ENCODE measurements at regions not wholly inside any gene's neighbourhood (a gene's known extent, or its start where the extent isn't known, plus 50 kb on each side); places are given as distances from the start of the nearest gene placed in this dataset.
A peak's percentile ranks its signal among the peaks of the same experiment; 100 is the strongest.

DNA sequence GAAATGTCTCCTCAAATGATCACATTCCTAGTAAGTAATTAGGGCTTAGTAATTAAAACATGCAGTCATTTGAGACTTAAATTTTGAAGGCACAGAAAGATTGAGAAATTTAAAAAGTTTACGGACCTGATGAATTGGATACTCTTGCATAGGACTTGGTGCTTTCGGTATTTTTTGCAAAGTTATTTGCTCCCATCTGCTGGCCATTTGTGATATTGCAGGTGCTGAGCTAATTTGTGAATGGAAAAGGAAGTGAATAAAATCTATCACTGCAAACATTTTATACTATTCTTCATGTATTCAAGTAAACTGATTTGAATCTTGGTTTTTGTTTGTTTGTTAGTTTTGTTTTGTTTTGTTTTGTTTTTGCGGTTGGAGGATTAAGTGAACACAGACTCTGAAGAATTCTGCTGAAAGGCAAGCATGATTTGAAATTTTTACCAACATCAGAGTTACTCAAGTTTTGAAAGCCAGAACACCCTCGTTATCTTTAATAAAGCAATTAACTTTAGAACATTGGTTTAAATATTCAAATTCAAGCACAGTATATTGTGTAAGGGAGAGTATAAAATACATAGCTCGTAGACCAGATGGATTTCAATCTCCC, 689.5 kb upstream of the RBFOX1 start:
- H3K27me3 Mint-ChIP-seq = no peaks in the 10 kb centered on the region
- H3K27ac Mint-ChIP-seq = no peak overlapping the region
- DNase-seq (peak in 1 of 3 experiments; percentile 11), ATAC-seq (replicated peaks) (no peak)
- no peaks in the 10 kb centered on the region for H3K36me3 Mint-ChIP-seq (ENCODE audit: insufficient read depth)
- H3K4me3 Mint-ChIP-seq = no peak overlapping the region
- H3K4me1 Mint-ChIP-seq (ENCODE audit: low read depth in 2 of 2) = peaks cover 0 to 6% of the 10 kb centered on the region in 2 donors
- no peaks in the 10 kb centered on the region for H3K9me3 Mint-ChIP-seq

DNA sequence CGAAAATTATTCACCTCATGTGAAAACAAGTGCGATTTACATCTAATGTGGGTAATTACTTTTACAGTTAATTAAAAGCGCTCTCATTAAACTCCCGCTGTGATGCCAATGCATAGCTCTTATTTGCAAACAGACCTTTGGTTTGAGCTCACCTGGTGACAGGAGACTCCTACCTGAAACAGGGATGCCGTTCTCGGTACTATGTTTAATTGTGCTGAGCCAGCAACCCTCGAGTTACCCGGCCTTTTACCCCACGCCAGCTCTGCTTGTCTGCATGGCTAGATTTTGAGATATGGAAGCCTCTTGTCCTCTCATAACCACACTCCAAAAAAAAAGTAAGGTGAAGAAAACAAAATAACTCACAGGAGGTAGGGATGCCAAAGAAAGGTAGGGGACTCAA, 690.4 kb upstream of the RBFOX1 start:
- no peaks in the 10 kb centered on the region for H3K36me3 Mint-ChIP-seq (ENCODE audit: insufficient read depth)
- no peaks in the 10 kb centered on the region for H3K9me3 Mint-ChIP-seq
- peak overlapping the region in 1 of 2 donors; percentile 38 for H3K27ac Mint-ChIP-seq
- DNase-seq (no peak), ATAC-seq (replicated peaks) (no peak)
- H3K4me3 Mint-ChIP-seq = no peak overlapping the region
- H3K4me1 Mint-ChIP-seq (ENCODE audit: low read depth in 2 of 2) = peaks cover 0 to 6% of the 10 kb centered on the region in 2 donors
- H3K27me3 Mint-ChIP-seq = no peaks in the 10 kb centered on the region

DNA sequence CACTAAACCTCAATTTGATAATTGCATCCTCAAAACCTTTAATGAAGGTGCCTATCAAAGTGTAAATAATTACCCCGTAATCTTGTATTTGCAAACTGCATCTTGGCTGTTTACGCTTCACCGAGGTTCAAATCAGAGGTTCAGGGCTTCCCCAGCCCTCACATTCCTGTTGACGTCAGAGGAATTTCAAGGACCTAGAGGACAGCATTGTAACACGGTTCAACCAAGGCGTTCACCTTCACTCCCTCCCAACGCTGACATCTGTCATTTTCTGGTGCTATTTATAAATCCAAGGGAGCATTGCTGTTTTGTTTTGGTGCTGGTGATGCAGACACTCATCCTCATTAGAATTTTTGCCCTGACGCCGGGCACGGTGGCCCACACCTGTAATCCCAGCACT, 691.6 kb upstream of the RBFOX1 start:
- DNase-seq (no peak), ATAC-seq (replicated peaks) (no peak)
- Mint-ChIP-seq H3K27ac (no peak overlapping the region), H3K27me3 (no peaks in the 10 kb centered on the region), H3K9me3 (no peaks in the 10 kb centered on the region), H3K4me1 (ENCODE audit: low read depth in 2 of 2) (peaks cover 0 to 6% of the 10 kb centered on the region in 2 donors), H3K4me3 (no peak overlapping the region), H3K36me3 (ENCODE audit: insufficient read depth) (no peaks in the 10 kb centered on the region)

DNA sequence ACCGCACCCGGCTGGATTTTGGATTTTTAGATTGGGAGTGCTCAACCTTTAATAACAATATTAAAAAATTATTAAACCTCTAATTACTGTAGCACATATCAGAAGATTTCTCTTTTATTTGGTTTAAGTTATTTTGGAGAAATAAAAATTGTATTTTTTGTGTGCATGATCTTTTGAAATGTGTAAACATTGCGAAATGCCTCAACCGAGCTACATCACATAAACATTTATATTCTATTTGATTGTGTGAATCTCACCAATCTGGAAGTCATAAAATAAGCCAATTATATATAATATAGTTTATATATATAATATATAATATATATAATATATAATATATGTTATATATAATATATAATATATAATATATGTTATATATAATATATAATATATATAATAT, 696.2 kb upstream of the RBFOX1 start:
- no peaks in the 10 kb centered on the region for H3K27me3 Mint-ChIP-seq
- no peak for DNase-seq
- H3K4me3 Mint-ChIP-seq = no peak overlapping the region
- no peak for ATAC-seq (replicated peaks)
- H3K9me3 Mint-ChIP-seq = peaks cover 3 to 4% of the 10 kb centered on the region in 2 donors
- no peak overlapping the region for H3K27ac Mint-ChIP-seq
- no peaks in the 10 kb centered on the region for H3K36me3 Mint-ChIP-seq (ENCODE audit: insufficient read depth)
- no peaks in the 10 kb centered on the region for H3K4me1 Mint-ChIP-seq (ENCODE audit: low read depth in 2 of 2)

DNA sequence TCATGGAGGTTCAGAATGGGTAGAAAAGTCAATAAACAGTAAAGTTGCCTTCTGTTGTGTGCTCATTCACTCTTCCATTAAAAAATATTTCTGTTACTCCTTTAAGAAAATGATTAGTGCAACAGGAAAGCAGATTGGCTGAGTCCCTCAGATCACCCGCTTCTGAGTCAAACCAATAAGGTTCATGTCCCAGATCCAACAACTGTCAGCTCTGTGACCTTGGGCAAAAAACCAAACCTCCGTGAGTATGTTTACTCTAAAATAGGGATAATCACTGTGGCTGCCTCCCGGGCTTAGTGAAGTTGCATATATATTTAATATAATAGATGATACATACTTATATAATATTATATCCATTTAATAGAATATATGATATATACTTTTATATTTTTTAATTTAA, 698.5 kb upstream of the RBFOX1 start:
- DNase-seq (no peak), ATAC-seq (replicated peaks) (no peak)
- H3K27ac Mint-ChIP-seq = no peak overlapping the region

DNA sequence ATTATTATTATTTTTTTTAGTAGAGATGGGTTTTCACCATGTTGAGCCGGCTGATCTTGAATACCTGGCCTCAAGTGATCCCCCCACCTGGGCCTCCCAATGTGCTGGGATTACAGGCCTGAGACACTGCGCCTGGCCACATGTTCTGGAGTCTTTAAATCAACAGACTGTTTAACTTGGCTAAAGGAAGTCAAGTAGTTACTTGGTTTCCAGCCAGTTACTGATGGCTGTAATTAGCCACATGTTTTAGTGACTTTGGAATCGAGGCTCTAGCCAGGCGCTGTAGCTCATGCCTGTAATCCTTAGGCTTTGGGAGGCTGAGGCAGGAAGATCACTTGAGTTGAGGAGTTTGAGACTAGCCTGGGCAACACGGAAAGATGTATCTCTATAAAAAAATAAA, 699.2 kb upstream of the RBFOX1 start:
- DNase-seq = no peak
- Mint-ChIP-seq H3K36me3 (ENCODE audit: insufficient read depth) (no peaks in the 10 kb centered on the region), H3K27ac (no peak overlapping the region), H3K27me3 (no peaks in the 10 kb centered on the region), H3K9me3 (peaks cover 6 to 13% of the 10 kb centered on the region in 2 donors), H3K4me3 (no peak overlapping the region), H3K4me1 (ENCODE audit: low read depth in 2 of 2) (no peaks in the 10 kb centered on the region)
- ATAC-seq (replicated peaks) = no peak

More for the DNA sequence above, 698.5 kb upstream of the RBFOX1 start:
- no peak overlapping the region for H3K4me3 Mint-ChIP-seq
- peaks cover 6 to 13% of the 10 kb centered on the region in 2 donors for H3K9me3 Mint-ChIP-seq
- H3K27me3 Mint-ChIP-seq = no peaks in the 10 kb centered on the region
- H3K4me1 Mint-ChIP-seq (ENCODE audit: low read depth in 2 of 2) = no peaks in the 10 kb centered on the region
- no peaks in the 10 kb centered on the region for H3K36me3 Mint-ChIP-seq (ENCODE audit: insufficient read depth)

DNA sequence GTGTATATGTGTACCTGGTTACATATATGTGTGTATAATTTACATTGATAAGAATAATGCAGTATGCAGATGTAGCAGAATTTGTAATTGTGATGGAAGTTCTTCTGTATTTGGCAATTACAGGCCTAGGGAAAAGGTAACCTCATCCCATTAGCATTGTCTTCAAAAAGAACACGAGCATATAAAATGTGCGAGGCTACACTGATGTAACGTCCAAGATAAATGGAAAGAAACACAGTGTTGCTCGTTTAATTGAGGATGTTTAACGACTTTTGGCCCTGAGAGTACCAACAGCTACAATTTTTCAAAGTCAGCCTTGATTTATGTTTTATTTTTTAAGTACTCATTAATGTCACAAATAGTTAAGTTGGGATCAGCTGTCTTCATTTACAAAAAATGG, 703.5 kb upstream of the RBFOX1 start:
- no peak for ATAC-seq (replicated peaks)
- Mint-ChIP-seq H3K9me3 (peaks cover 6 to 13% of the 10 kb centered on the region in 2 donors), H3K4me1 (ENCODE audit: low read depth in 2 of 2) (no peaks in the 10 kb centered on the region)

DNA sequence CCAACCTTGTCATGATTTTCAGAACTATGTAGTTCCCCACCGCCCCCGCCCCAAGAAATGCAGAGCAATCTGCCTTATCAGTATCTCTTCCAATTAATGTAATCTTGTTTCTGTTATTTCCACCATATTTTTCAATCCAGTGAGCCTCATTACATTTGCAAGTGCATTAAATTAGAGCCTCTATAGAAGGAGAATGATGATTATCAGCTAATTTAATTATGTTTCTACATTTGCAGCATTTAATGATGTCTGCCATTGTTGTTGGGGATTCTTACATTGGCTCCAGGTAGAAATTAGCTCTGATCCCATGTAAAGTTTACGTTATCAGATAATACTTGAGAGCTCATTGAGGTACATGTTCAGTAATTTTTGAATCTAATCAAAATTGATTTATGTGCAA, 707.0 kb upstream of the RBFOX1 start:
- no peak overlapping the region for H3K27ac Mint-ChIP-seq
- H3K27me3 Mint-ChIP-seq = no peaks in the 10 kb centered on the region
- no peaks in the 10 kb centered on the region for H3K36me3 Mint-ChIP-seq (ENCODE audit: insufficient read depth)
- peaks cover under 1 to 4% of the 10 kb centered on the region in 2 donors for H3K9me3 Mint-ChIP-seq
- ATAC-seq (replicated peaks) = no peak
- H3K4me1 Mint-ChIP-seq (ENCODE audit: low read depth in 2 of 2) = no peaks in the 10 kb centered on the region
- no peak for DNase-seq
- no peak overlapping the region for H3K4me3 Mint-ChIP-seq

More for the DNA sequence above, 703.5 kb upstream of the RBFOX1 start:
- H3K4me3 Mint-ChIP-seq = no peak overlapping the region
- DNase-seq = no peak
- no peak overlapping the region for H3K27ac Mint-ChIP-seq
- H3K36me3 Mint-ChIP-seq (ENCODE audit: insufficient read depth) = no peaks in the 10 kb centered on the region
- no peaks in the 10 kb centered on the region for H3K27me3 Mint-ChIP-seq

DNA sequence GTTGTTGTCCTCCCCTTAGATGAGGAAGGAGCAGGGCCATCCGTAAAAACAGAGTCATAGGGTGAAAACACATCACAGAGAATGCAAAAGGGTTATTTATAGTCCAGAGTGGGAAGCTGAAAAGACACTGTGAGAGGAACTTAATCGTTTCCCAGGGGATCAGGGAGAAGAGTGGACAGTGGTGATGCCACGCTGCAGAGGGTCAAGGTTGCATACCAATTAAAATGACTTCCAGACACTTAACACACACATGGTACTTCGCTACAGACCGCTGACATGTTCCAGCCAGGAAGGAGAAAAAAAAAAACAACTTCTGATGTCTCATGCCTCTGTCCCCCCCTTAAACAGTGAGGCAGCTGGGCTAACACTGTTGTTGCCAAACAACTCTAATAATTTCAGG, 713.8 kb upstream of the RBFOX1 start:
- no peak for DNase-seq
- H3K4me1 Mint-ChIP-seq (ENCODE audit: low read depth in 2 of 2) = no peaks in the 10 kb centered on the region
- ATAC-seq (replicated peaks) = no peak
- no peaks in the 10 kb centered on the region for H3K27me3 Mint-ChIP-seq
- no peak overlapping the region for H3K4me3 Mint-ChIP-seq
- H3K36me3 Mint-ChIP-seq (ENCODE audit: insufficient read depth) = no peaks in the 10 kb centered on the region
- peaks cover 16 to 24% of the 10 kb centered on the region in 2 donors for H3K9me3 Mint-ChIP-seq
- H3K27ac Mint-ChIP-seq = no peak overlapping the region

DNA sequence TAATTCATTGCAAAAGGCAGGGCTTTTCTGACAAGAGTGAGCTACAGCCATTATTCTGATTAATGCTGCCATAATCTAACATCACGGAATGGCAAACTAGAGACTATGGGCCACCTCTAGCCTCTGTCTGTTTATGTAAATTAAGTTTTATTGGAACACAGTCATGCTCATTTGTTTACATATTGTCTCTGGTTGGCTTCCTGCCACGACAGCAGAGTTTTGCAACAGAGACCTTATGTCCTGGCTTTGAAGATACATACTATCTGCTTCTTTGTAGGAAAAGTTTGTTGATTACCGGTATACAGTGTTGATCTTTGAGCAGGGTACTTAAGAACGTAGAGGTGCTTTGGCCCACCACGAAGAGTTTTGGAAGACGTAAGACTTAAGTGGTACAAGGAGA, 715.9 kb upstream of the RBFOX1 start:
- ATAC-seq (replicated peaks) (no peak), DNase-seq (no peak)
- no peaks in the 10 kb centered on the region for H3K27me3 Mint-ChIP-seq
- H3K36me3 Mint-ChIP-seq (ENCODE audit: insufficient read depth) = no peaks in the 10 kb centered on the region
- H3K9me3 Mint-ChIP-seq = peaks cover 16 to 29% of the 10 kb centered on the region in 2 donors
- H3K27ac Mint-ChIP-seq = no peak overlapping the region
- H3K4me1 Mint-ChIP-seq (ENCODE audit: low read depth in 2 of 2) = no peaks in the 10 kb centered on the region
- no peak overlapping the region for H3K4me3 Mint-ChIP-seq

DNA sequence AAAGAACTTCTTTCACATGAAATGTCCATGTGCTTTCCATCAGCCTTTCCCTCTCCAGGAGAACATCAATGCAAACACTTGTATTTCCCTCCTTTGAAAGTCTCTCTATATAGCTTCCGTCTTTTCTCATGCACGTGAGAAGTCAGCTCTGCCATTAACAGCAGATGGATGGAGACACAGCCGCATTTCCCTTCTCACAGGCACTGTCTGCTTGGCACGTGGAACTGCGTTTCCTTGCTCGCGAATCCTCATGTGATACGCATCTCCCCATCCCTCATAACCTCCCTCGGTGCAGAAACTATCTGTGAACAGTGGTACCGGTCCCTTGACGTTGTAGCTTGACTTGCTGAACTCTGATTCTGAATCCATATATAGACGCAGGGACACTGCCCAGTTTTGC, 717.0 kb upstream of the RBFOX1 start:
- no peaks in the 10 kb centered on the region for H3K27me3 Mint-ChIP-seq
- DNase-seq = no peak
- no peak overlapping the region for H3K4me3 Mint-ChIP-seq
- H3K27ac Mint-ChIP-seq = no peak overlapping the region
- H3K36me3 Mint-ChIP-seq (ENCODE audit: insufficient read depth) = no peaks in the 10 kb centered on the region
- H3K9me3 Mint-ChIP-seq = peaks cover 15 to 29% of the 10 kb centered on the region in 2 donors
- ATAC-seq (replicated peaks) = no peak
- no peaks in the 10 kb centered on the region for H3K4me1 Mint-ChIP-seq (ENCODE audit: low read depth in 2 of 2)

DNA sequence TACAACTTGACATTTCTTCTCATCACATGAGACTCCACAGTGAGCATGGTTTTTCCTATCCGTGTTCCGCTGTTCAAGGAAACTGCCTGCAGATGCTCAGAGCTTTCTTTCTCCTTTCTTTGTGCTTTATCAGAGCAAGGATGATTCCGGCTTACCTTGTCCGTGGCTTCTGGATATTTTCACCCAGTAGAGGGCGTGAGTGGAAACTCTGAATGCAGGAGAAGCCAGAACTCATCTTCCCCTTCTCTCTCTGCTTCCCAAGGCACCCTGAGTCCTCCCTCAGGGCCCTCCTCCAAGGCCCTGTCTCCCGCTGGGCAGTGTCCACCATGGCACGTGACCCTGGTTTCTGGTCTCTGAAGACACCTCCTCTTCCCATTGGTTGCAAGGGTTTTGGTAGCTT, 721.1 kb upstream of the RBFOX1 start:
- Mint-ChIP-seq H3K36me3 (ENCODE audit: insufficient read depth) (no peaks in the 10 kb centered on the region), H3K27ac (no peak overlapping the region), H3K27me3 (no peaks in the 10 kb centered on the region), H3K9me3 (peaks cover 4 to 22% of the 10 kb centered on the region in 2 donors), H3K4me1 (ENCODE audit: low read depth in 2 of 2) (no peaks in the 10 kb centered on the region), H3K4me3 (no peak overlapping the region)
- no peak for DNase-seq
- no peak for ATAC-seq (replicated peaks)

DNA sequence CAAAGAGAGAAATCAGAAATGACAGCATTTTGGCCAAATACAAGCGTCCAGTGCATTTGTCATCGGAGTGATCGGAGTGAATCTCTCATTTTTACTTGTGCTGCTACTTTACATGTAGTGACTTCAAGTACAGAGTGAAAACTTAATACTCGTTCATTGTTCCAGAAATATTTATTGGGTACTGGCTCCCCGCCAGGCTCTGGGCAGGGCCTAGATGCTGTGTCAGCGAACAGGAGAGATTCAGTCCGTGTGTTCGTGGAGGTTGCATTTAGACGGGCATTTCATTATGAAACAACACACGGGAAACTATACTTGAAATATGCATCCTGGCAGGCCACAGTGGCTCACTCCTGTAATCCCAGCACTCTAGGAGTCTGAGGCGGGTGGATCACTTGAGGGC, 727.2 kb upstream of the RBFOX1 start:
- no peak overlapping the region for H3K4me3 Mint-ChIP-seq
- no peak overlapping the region for H3K27ac Mint-ChIP-seq
- H3K4me1 Mint-ChIP-seq (ENCODE audit: low read depth in 2 of 2) = no peaks in the 10 kb centered on the region
- peaks cover 2 to 13% of the 10 kb centered on the region in 2 donors for H3K9me3 Mint-ChIP-seq
- no peaks in the 10 kb centered on the region for H3K27me3 Mint-ChIP-seq
- no peaks in the 10 kb centered on the region for H3K36me3 Mint-ChIP-seq (ENCODE audit: insufficient read depth)
- DNase-seq (no peak), ATAC-seq (replicated peaks) (no peak)

DNA sequence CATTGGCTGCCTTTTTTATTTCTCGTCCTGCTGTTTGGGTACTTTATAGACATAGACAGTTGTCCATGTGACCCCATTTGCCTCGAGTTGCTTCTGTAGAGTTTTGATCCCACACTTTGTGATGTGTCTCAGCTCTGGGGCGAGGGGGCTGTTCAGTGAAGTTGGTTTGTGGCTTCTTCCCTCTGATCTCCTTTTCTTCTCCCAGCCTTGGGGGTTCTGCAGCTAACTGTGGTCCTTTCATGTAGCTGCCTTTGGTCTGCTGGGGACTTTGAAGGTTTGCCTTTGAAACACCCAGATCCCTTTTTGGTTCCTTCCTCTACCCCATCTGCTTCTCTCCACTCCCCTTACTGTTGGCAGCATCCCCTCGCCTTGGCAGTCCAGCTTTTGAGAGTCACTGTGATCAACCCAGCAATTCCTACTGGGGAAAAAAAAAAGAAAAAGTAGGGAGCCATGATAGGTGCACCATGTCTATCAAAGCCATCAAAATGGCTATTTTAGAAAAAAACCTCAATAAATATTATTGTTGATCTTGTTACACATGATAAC, 728.8 kb upstream of the RBFOX1 start:
- peaks cover 3 to 9% of the 10 kb centered on the region in 2 donors for H3K9me3 Mint-ChIP-seq
- H3K27ac Mint-ChIP-seq = no peak overlapping the region
- ATAC-seq (replicated peaks) = no peak

More for the DNA sequence above, 728.8 kb upstream of the RBFOX1 start:
- no peak for DNase-seq
- H3K36me3 Mint-ChIP-seq (ENCODE audit: insufficient read depth) = no peaks in the 10 kb centered on the region
- H3K4me1 Mint-ChIP-seq (ENCODE audit: low read depth in 2 of 2) = no peaks in the 10 kb centered on the region
- H3K4me3 Mint-ChIP-seq = no peak overlapping the region
- no peaks in the 10 kb centered on the region for H3K27me3 Mint-ChIP-seq
